DND-41 (cell line): ENCODE measurements at regions not wholly inside any gene's neighbourhood (a gene's known extent, or its start where the extent isn't known, plus 50 kb on each side); places are given as distances from the start of the nearest gene placed in this dataset.

Experiments
- CTCF ChIP-seq: IDR thresholded peaks from 2 replicates; pipeline ENCODE4 v1.5.1; 2012; ENCODE audit warnings: borderline replicate concordance, low read length, moderate library complexity, mild to moderate bottlenecking; ENCODE audit not compliant: poor library complexity, severe bottlenecking; ENCODE audit errors: extremely low read depth
- EZH2 ChIP-seq: IDR thresholded peaks from 3 replicates; pipeline ENCODE4 v1.6.1; 2012; ENCODE audit warnings: borderline replicate concordance, low read depth, mild to moderate bottlenecking, moderate library complexity, low read length, inconsistent platforms; ENCODE audit not compliant: severe bottlenecking

- TF ChIP-seq CTCF (no peak), EZH2 (no peak)
These were observed 863.5 kb upstream of the MGAT4C start for GRCh38 chr12:87119713-87120112.
